ENCODE measurements at regions not wholly inside any gene's neighbourhood (a gene's known extent, or its start where the extent isn't known, plus 50 kb on each side); places are given as distances from the start of the nearest gene placed in this dataset.
"Not testable (repeated sequence)": the region's sequence is repeated elsewhere in the genome, so short reads cannot be mapped to it uniquely, and the experiment has no call there.

DNA sequence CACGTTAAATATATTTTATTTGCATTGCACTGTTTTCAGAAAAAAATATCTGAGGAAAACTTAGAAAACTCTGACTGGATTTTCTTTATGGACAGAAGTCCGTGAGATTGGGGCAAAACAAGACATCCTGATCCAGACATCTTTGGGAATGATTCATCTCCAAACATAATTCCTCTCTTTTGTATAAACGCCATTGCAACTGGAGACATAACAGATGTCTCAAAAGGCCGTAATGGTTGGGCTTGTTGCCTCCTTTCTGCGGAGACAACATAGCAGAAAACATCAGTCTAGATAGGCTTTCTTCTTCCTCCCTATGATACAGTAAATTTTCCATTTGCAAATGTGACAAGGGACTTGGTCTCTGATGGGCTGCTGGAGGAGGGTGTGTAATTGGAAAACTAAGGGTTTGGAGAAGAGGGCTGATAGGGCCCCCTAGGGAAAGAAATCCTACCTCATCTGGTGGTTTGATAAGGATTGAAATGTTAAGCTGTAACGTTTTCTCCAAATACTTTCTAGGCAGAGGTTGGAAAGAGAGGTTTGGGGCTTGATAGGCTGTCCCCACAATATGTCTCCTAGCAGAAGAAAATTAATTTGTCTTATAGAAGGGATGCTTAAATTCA lies 631.5 kb upstream of the ST8SIA4 start:
- ATAC-seq (no peak), DNase-seq (no peak)
- Mint-ChIP-seq H3K27ac (no peak overlapping the region), H3K4me3 (no peak overlapping the region), H3K27me3 (no peaks in the 10 kb centered on the region), H3K9me3 (peaks cover 0 to 14% (median 3%) of the 10 kb centered on the region in 11 donors), H3K4me1 (no peaks in the 10 kb centered on the region), H3K36me3 (no peaks in the 10 kb centered on the region)
- intact Hi-C loops (cut with micrococcal nuclease) = no loop called here
- no peaks in the 10 kb centered on the region for H3K36me3 ChIP-seq (ENCODE audit: control insufficient read depth in 2 of 3, insufficient read depth in 3 of 3, low read length in 3 of 3)
- H3K4me3 ChIP-seq (ENCODE audit: low read length) = no peak overlapping the region
- ChIA-PET CTCF (no interaction called here), POLR2A (no interaction called here)
- no peaks in the 10 kb centered on the region for H3K9me3 ChIP-seq (ENCODE audit: control insufficient read depth in 2 of 3, low read length in 3 of 3)
- no peaks in the 10 kb centered on the region for H3K27me3 ChIP-seq (ENCODE audit: control insufficient read depth in 2 of 2, insufficient read depth in 2 of 2, low read length in 2 of 2)
- H3K27ac ChIP-seq (ENCODE audit: low read depth, low read length) = no peak overlapping the region
- no peaks in the 10 kb centered on the region for H3K4me1 ChIP-seq (ENCODE audit: control insufficient read depth in 2 of 2, insufficient read depth in 2 of 2, low read length in 2 of 2)

DNA sequence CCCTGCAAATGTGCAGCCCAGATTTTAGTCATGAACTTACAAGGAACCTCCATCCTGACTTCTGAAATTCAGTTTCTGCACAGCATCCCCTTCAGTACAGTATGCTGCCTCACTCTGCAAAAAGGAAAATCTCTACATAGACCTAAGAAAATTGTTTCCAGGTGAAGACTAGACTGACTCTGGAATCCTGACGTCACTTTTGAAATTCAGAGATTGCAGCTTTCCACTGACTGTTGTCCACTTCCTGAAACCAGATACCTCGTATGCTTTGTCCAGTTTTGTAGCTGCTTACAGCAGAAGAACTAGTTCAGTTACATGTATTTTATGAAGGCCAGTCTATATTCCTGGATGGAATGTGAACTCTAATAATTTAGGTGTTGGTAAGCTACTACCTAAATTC lies 629.3 kb upstream of the ST8SIA4 start:
- no peak for ATAC-seq
- H3K4me1 Mint-ChIP-seq = no peaks in the 10 kb centered on the region
- Histone ChIP-seq H3K4me3 (ENCODE audit: low read length) (no peak overlapping the region), H3K36me3 (ENCODE audit: control insufficient read depth in 2 of 3, insufficient read depth in 3 of 3, low read length in 3 of 3) (no peaks in the 10 kb centered on the region), H3K27me3 (ENCODE audit: control insufficient read depth in 2 of 2, insufficient read depth in 2 of 2, low read length in 2 of 2) (no peaks in the 10 kb centered on the region), H3K27ac (ENCODE audit: low read depth, low read length) (no peak overlapping the region), H3K9me3 (ENCODE audit: control insufficient read depth in 2 of 3, low read length in 3 of 3) (no peaks in the 10 kb centered on the region), H3K4me1 (ENCODE audit: control insufficient read depth in 2 of 2, insufficient read depth in 2 of 2, low read length in 2 of 2) (no peaks in the 10 kb centered on the region)
- H3K4me3 Mint-ChIP-seq = no peak overlapping the region
- DNase-seq = no peak
- H3K36me3 Mint-ChIP-seq = no peaks in the 10 kb centered on the region
- H3K27ac Mint-ChIP-seq = no peak overlapping the region
- CTCF ChIA-PET = no interaction called here
- H3K9me3 Mint-ChIP-seq = peaks cover 0 to 17% (median 9%) of the 10 kb centered on the region in 11 donors
- H3K27me3 Mint-ChIP-seq = no peaks in the 10 kb centered on the region
- POLR2A ChIA-PET = no interaction called here
- intact Hi-C loops (cut with micrococcal nuclease) = no loop called here

DNA sequence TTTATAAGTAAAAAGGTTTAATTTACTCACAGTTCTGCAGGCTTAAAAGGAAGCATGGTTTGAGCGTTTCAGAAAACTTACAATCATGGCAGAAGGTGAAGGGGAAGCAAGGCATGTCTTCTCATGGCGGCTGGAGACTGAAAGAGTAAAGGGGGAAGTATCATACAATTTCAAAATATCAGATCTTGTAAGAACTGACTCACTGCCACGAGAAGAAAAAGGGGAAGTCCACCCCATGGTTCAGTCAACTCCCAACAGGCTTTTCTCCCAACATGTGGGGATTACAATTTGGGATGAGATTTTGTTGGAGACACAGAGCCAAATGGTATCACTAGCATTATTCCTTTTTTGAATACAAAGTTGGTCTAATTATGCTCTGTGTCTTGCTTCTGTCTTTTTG lies 627.9 kb upstream of the ST8SIA4 start:
- Mint-ChIP-seq H3K9me3 (peaks cover 0 to 22% (median 12%) of the 10 kb centered on the region in 11 donors), H3K4me1 (no peaks in the 10 kb centered on the region), H3K27me3 (no peaks in the 10 kb centered on the region), H3K4me3 (no peak overlapping the region), H3K36me3 (no peaks in the 10 kb centered on the region), H3K27ac (no peak overlapping the region)
- ChIA-PET POLR2A (no interaction called here), CTCF (no interaction called here)
- Histone ChIP-seq H3K27me3 (ENCODE audit: control insufficient read depth in 2 of 2, insufficient read depth in 2 of 2, low read length in 2 of 2) (no peaks in the 10 kb centered on the region), H3K4me1 (ENCODE audit: control insufficient read depth in 2 of 2, insufficient read depth in 2 of 2, low read length in 2 of 2) (no peaks in the 10 kb centered on the region), H3K27ac (ENCODE audit: low read depth, low read length) (no peak overlapping the region), H3K9me3 (ENCODE audit: control insufficient read depth in 2 of 3, low read length in 3 of 3) (no peaks in the 10 kb centered on the region), H3K36me3 (ENCODE audit: control insufficient read depth in 2 of 3, insufficient read depth in 3 of 3, low read length in 3 of 3) (no peaks in the 10 kb centered on the region), H3K4me3 (ENCODE audit: low read length) (no peak overlapping the region)
- ATAC-seq (no peak), DNase-seq (no peak)
- intact Hi-C loops (cut with micrococcal nuclease) = no loop called here

DNA sequence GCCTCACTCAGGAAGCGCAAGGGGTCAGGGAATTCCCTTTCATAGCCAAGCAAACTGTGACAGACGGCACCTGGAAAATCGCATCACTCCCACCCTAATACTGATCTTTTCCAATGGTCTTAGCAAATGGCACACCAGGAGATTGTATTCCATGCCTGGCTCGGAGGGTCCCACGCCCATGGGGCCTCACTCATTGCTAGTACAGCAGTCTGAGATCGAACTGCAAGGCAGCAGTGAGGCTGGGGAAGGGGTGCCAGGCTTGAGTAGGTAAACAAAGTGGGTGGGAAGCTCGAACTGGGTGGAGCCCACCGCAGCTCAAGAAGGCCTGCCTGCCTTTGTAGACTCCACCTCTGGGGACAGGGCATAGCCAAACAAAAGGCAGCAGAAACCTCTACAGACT lies 626.0 kb upstream of the ST8SIA4 start:
- H3K27ac Mint-ChIP-seq; DNase-seq; H3K9me3 ChIP-seq (ENCODE audit: control insufficient read depth in 2 of 3, low read length in 3 of 3); H3K27me3 ChIP-seq (ENCODE audit: control insufficient read depth in 2 of 2, insufficient read depth in 2 of 2, low read length in 2 of 2); H3K4me1 Mint-ChIP-seq; H3K27ac ChIP-seq (ENCODE audit: low read depth, low read length); H3K4me1 ChIP-seq (ENCODE audit: control insufficient read depth in 2 of 2, insufficient read depth in 2 of 2, low read length in 2 of 2); POLR2A ChIA-PET; H3K36me3 ChIP-seq (ENCODE audit: control insufficient read depth in 2 of 3, insufficient read depth in 3 of 3, low read length in 3 of 3); H3K36me3 Mint-ChIP-seq; H3K4me3 Mint-ChIP-seq; intact Hi-C loops (cut with micrococcal nuclease); H3K27me3 Mint-ChIP-seq; CTCF ChIA-PET; ATAC-seq; H3K4me3 ChIP-seq (ENCODE audit: low read length): not testable (repeated sequence)
- H3K9me3 Mint-ChIP-seq = peaks cover 0 to 21% (median 12%) of the 10 kb centered on the region in 11 donors

DNA sequence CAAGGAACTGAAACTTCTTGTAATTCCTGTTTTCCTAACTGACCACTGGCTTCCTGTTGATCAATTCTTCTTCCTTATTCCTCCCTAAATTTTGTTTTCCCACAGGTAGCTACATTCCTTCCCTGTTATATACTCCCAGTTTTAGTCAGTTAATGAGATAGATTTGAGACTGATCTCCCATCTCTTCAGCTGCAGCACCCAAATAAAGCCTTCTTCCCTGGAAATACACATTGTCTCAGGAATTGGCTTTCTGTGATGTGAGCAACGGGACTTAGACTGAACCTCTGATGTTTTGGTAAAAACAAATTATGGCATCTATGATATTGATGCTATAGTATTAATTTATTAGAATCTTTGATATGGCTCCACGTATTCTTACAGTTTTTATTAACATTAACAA lies 617.3 kb upstream of the ST8SIA4 start:
- ATAC-seq (no peak), DNase-seq (no peak)
- Histone ChIP-seq H3K9me3 (ENCODE audit: control insufficient read depth in 2 of 3, low read length in 3 of 3) (peaks cover 0 to 4% (median 0%) of the 10 kb centered on the region in 3 experiments), H3K27ac (ENCODE audit: low read depth, low read length) (no peak overlapping the region), H3K27me3 (ENCODE audit: control insufficient read depth in 2 of 2, insufficient read depth in 2 of 2, low read length in 2 of 2) (no peaks in the 10 kb centered on the region), H3K4me1 (ENCODE audit: control insufficient read depth in 2 of 2, insufficient read depth in 2 of 2, low read length in 2 of 2) (no peaks in the 10 kb centered on the region), H3K36me3 (ENCODE audit: control insufficient read depth in 2 of 3, insufficient read depth in 3 of 3, low read length in 3 of 3) (no peaks in the 10 kb centered on the region), H3K4me3 (ENCODE audit: low read length) (no peak overlapping the region)
- Mint-ChIP-seq H3K9me3 (peaks cover 0 to 26% (median 8%) of the 10 kb centered on the region in 11 donors), H3K27ac (no peak overlapping the region), H3K36me3 (peaks cover 0 to 3% (median 0%) of the 10 kb centered on the region in 5 donors), H3K27me3 (no peaks in the 10 kb centered on the region), H3K4me3 (no peak overlapping the region), H3K4me1 (no peaks in the 10 kb centered on the region)
- CTCF ChIA-PET = no interaction called here
- intact Hi-C loops (cut with micrococcal nuclease) = no loop called here
- POLR2A ChIA-PET = no interaction called here

DNA sequence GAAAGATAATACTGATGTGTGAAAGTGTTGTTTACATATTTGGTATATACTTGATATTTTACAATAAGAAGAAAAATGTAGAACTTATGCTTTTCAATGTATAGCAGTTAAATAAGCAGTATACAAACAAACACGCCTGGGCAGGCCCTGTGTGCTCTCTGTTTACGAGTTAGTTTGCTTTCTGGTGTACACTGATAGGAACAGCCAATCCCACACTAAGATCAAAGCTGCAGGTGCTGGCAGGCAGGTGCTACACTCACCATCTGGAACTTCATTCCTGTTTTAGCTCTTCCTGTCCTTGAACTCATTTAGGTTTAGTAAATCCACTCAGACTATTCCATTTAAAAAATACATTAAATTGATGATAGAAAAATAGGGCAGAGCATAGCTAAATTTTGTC lies 614.7 kb upstream of the ST8SIA4 start:
- Mint-ChIP-seq H3K27ac (no peak overlapping the region), H3K4me1 (no peaks in the 10 kb centered on the region), H3K27me3 (no peaks in the 10 kb centered on the region), H3K4me3 (no peak overlapping the region), H3K36me3 (peaks cover 0 to 3% (median 0%) of the 10 kb centered on the region in 5 donors), H3K9me3 (peaks cover 0 to 33% (median 9%) of the 10 kb centered on the region in 11 donors)
- ATAC-seq (no peak), DNase-seq (no peak)
- POLR2A ChIA-PET = no interaction called here
- Histone ChIP-seq H3K4me1 (ENCODE audit: control insufficient read depth in 2 of 2, insufficient read depth in 2 of 2, low read length in 2 of 2) (no peaks in the 10 kb centered on the region), H3K36me3 (ENCODE audit: control insufficient read depth in 2 of 3, insufficient read depth in 3 of 3, low read length in 3 of 3) (no peaks in the 10 kb centered on the region), H3K9me3 (ENCODE audit: control insufficient read depth in 2 of 3, low read length in 3 of 3) (peaks cover 0 to 4% (median 0%) of the 10 kb centered on the region in 3 experiments), H3K4me3 (ENCODE audit: low read length) (no peak overlapping the region), H3K27ac (ENCODE audit: low read depth, low read length) (no peak overlapping the region), H3K27me3 (ENCODE audit: control insufficient read depth in 2 of 2, insufficient read depth in 2 of 2, low read length in 2 of 2) (no peaks in the 10 kb centered on the region)
- intact Hi-C loops (cut with micrococcal nuclease) = no loop called here
- CTCF ChIA-PET = no interaction called here

DNA sequence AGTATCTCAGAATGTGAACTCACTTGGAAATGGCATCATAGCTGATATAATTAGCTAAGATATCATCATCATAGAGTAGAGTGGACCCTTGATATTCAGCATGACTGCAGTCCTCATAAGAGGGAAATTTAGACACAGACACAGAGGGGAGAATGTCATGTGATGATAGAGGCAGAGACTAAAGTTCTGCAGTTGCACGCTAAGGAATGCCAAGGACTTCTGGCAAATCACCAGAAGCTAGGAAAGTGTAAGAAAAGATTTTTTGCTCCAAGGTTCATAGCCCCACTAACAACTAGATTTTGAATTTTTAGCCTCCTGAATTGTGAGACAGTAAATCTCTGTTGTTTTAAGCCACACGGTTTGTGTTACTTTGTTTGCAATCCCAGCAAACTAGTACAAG lies 612.6 kb upstream of the ST8SIA4 start:
- Mint-ChIP-seq H3K4me3 (no peak overlapping the region), H3K4me1 (no peaks in the 10 kb centered on the region), H3K27ac (no peak overlapping the region), H3K27me3 (no peaks in the 10 kb centered on the region), H3K36me3 (peaks cover 0 to 3% (median 0%) of the 10 kb centered on the region in 5 donors), H3K9me3 (peaks cover 0 to 28% (median 8%) of the 10 kb centered on the region in 11 donors)
- no peak for DNase-seq
- H3K27ac ChIP-seq (ENCODE audit: low read depth, low read length) = no peak overlapping the region
- ChIA-PET CTCF (no interaction called here), POLR2A (no interaction called here)
- no peaks in the 10 kb centered on the region for H3K27me3 ChIP-seq (ENCODE audit: control insufficient read depth in 2 of 2, insufficient read depth in 2 of 2, low read length in 2 of 2)
- no peaks in the 10 kb centered on the region for H3K4me1 ChIP-seq (ENCODE audit: control insufficient read depth in 2 of 2, insufficient read depth in 2 of 2, low read length in 2 of 2)
- H3K9me3 ChIP-seq (ENCODE audit: control insufficient read depth in 2 of 3, low read length in 3 of 3) = peaks cover 0 to 4% (median 0%) of the 10 kb centered on the region in 3 experiments
- no peak overlapping the region for H3K4me3 ChIP-seq (ENCODE audit: low read length)
- intact Hi-C loops (cut with micrococcal nuclease) = no loop called here
- H3K36me3 ChIP-seq (ENCODE audit: control insufficient read depth in 2 of 3, insufficient read depth in 3 of 3, low read length in 3 of 3) = no peaks in the 10 kb centered on the region
- no peak for ATAC-seq

Data from naive thymus-derived CD4-positive, alpha-beta T cell (primary cell).